ENCODE measurements at regions not wholly inside any gene's neighbourhood (a gene's known extent, or its start where the extent isn't known, plus 50 kb on each side); places are given as distances from the start of the nearest gene placed in this dataset.

GRCh38 chr10:120646159-120646732, 189.2 kb downstream of the PLPP4 start:
- in situ Hi-C loops (cut with MboI): no loop called here
- no peaks in the 10 kb centered on the region for H3K4me1 ChIP-seq (ENCODE audit: control insufficient read depth, insufficient read depth, low read length)
- no peaks in the 10 kb centered on the region for H3K36me3 ChIP-seq (ENCODE audit: control insufficient read depth in 2 of 2, insufficient read depth in 2 of 2, low read length in 1 of 2)
- RAD21 ChIA-PET (ENCODE audit: unreplicated experiment): interaction anchor here (1.0 kb wide), 1 partner anchor 222 kb away, joined by 4 read pairs; no protein-coding TSS in a partner anchor
- ATAC-seq: no peak
- H3K27me3 ChIP-seq (replicated peaks in 1 of 2; ENCODE audit: control insufficient read depth in 2 of 2, insufficient read depth in 2 of 2, low read length in 1 of 2): no peaks in the 10 kb centered on the region; a peak in 1 of 4 replicates
- no TSS peak for BruUV-seq (replicated peaks)
- H3K27ac ChIP-seq (ENCODE audit: control insufficient read depth, insufficient read depth): no peak overlapping the region
- no peaks in the 10 kb centered on the region for H4K20me1 ChIP-seq (ENCODE audit: control insufficient read depth, insufficient read depth)
- SMC1A ChIA-PET (ENCODE audit: uncharacterized antibody, unreplicated experiment): interaction anchor here (1.3 kb wide), 1 partner anchor 223 kb away, joined by 4 read pairs; no protein-coding TSS in a partner anchor
- no peaks in the 10 kb centered on the region for H3K79me2 ChIP-seq (ENCODE audit: control insufficient read depth, insufficient read depth, low read length)
- no peak overlapping the region for H2AFZ ChIP-seq (ENCODE audit: control insufficient read depth, low read depth, low read length)
- H3K4me3 ChIP-seq: no peak overlapping the region
- CTCF ChIA-PET: no interaction called here
- no peaks in the 10 kb centered on the region for H3K9me3 ChIP-seq (replicated peaks; ENCODE audit: control insufficient read depth, insufficient read depth, low read length)
- 5% methylated on average over 6 of the region's 6 CpGs for WGBS (ENCODE audit: insufficient coverage, insufficient replicate concordance, low lambda C conversion rate, missing lambda C conversion rate)
- DNase-seq (ENCODE audit: low read depth, low spot score): no peak
- POLR2A ChIA-PET: no interaction called here
- no peak overlapping the region for H3K4me2 ChIP-seq (ENCODE audit: control insufficient read depth, insufficient read depth)
- H3K9ac ChIP-seq (ENCODE audit: control insufficient read depth, insufficient read depth, low read length): no peak overlapping the region
- FAIRE-seq: no peak
- intact Hi-C loops (cut with micrococcal nuclease; ENCODE audit: unreplicated experiment): no loop called here
- TF ChIP-seq ZBED1 (IDR thresholded peaks at IDR 0.05; ENCODE audit: borderline replicate concordance) (no peak), CREM (IDR thresholded peaks at IDR 0.05; ENCODE audit: low read depth) (no peak), CEBPZ (IDR thresholded peaks at IDR 0.05; ENCODE audit: low read depth, low read length) (no peak), CUX1 (IDR thresholded peaks at IDR 0.05; ENCODE audit: insufficient replicate concordance, low read depth, low read length) (no peak), ZNF207 (IDR thresholded peaks at IDR 0.05; ENCODE audit: borderline replicate concordance) (no peak), RUNX3 (IDR thresholded peaks at IDR 0.05; ENCODE audit: low read length) (no peak), TCF3 (IDR thresholded peaks at IDR 0.05; ENCODE audit: borderline replicate concordance, insufficient read depth, low read depth, low read length) (no peak), SREBF1 (IDR thresholded peaks at IDR 0.05; ENCODE audit: low read length) (no peak), RFX5 (IDR thresholded peaks at IDR 0.05; ENCODE audit: low read depth, low read length) (no peak)
- TF ChIP-seq, protein P1, sequence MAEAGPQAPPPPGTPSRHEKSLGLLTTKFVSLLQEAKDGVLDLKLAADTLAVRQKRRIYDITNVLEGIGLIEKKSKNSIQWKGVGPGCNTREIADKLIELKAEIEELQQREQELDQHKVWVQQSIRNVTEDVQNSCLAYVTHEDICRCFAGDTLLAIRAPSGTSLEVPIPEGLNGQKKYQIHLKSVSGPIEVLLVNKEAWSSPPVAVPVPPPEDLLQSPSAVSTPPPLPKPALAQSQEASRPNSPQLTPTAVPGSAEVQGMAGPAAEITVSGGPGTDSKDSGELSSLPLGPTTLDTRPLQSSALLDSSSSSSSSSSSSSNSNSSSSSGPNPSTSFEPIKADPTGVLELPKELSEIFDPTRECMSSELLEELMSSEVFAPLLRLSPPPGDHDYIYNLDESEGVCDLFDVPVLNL (IDR thresholded peaks at IDR 0.05; ENCODE audit: low read depth, low read length): no peak
- TF ChIP-seq, protein P2, sequence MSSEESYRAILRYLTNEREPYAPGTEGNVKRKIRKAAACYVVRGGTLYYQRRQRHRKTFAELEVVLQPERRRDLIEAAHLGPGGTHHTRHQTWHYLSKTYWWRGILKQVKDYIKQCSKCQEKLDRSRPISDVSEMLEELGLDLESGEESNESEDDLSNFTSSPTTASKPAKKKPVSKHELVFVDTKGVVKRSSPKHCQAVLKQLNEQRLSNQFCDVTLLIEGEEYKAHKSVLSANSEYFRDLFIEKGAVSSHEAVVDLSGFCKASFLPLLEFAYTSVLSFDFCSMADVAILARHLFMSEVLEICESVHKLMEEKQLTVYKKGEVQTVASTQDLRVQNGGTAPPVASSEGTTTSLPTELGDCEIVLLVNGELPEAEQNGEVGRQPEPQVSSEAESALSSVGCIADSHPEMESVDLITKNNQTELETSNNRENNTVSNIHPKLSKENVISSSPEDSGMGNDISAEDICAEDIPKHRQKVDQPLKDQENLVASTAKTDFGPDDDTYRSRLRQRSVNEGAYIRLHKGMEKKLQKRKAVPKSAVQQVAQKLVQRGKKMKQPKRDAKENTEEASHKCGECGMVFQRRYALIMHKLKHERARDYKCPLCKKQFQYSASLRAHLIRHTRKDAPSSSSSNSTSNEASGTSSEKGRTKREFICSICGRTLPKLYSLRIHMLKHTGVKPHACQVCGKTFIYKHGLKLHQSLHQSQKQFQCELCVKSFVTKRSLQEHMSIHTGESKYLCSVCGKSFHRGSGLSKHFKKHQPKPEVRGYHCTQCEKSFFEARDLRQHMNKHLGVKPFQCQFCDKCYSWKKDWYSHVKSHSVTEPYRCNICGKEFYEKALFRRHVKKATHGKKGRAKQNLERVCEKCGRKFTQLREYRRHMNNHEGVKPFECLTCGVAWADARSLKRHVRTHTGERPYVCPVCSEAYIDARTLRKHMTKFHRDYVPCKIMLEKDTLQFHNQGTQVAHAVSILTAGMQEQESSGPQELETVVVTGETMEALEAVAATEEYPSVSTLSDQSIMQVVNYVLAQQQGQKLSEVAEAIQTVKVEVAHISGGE (CRISPR knock-in tag; IDR thresholded peaks at IDR 0.05): no peak

All from GM12878 (cell line).